ENCODE measurements at regions not wholly inside any gene's neighbourhood (a gene's known extent, or its start where the extent isn't known, plus 50 kb on each side); places are given as distances from the start of the nearest gene placed in this dataset.

GRCh38 chr5:29950416-29951145 lies 1242.9 kb upstream of the CDH6 start:
- TF ChIP-seq, protein P1, sequence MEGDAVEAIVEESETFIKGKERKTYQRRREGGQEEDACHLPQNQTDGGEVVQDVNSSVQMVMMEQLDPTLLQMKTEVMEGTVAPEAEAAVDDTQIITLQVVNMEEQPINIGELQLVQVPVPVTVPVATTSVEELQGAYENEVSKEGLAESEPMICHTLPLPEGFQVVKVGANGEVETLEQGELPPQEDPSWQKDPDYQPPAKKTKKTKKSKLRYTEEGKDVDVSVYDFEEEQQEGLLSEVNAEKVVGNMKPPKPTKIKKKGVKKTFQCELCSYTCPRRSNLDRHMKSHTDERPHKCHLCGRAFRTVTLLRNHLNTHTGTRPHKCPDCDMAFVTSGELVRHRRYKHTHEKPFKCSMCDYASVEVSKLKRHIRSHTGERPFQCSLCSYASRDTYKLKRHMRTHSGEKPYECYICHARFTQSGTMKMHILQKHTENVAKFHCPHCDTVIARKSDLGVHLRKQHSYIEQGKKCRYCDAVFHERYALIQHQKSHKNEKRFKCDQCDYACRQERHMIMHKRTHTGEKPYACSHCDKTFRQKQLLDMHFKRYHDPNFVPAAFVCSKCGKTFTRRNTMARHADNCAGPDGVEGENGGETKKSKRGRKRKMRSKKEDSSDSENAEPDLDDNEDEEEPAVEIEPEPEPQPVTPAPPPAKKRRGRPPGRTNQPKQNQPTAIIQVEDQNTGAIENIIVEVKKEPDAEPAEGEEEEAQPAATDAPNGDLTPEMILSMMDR (conservative IDR thresholded peaks at IDR 0.05 in 1 of 2, IDR thresholded peaks at IDR 0.05 in 1 of 2; ENCODE audit: low read depth in 1 of 2, low read length in 2 of 2), result no peak
- no peak for TF ChIP-seq EZH2 (IDR thresholded peaks at IDR 0.05; ENCODE audit: low read length, missing control alignments)

Measured in fibroblast of lung (primary cell).